IMR-90 (cell line): ENCODE measurements at regions not wholly inside any gene's neighbourhood (a gene's known extent, or its start where the extent isn't known, plus 50 kb on each side); places are given as distances from the start of the nearest gene placed in this dataset.

Experiments
- ATAC-seq: fragments of 200-7000 bp; cut with Tn5 transposase; 2 replicates; pipeline ENCODE4 v1.9.1; 2020; ENCODE audit warnings: low read depth, mild to moderate bottlenecking, moderate library complexity
- BruUV-seq: library from RNA; stranded (reverse); fragments of 400-500 nt; replicated peaks from 2 replicates; lab custom pipeline; 2021; lab: Mats Ljungman, UMichigan
- CTCF ChIA-PET: fragments of 300-600 bp; formaldehyde crosslinking; extraction: SDS; loops from one replicate; lab custom pipeline; 2021; ENCODE audit warnings: antibody characterized with exemption; lab: Yijun Ruan, JAX
- POLR2A ChIA-PET: fragments of 300-600 bp; sonication (Branson Sonifier 250); formaldehyde crosslinking; loops from one replicate; lab custom pipeline; 2022; ENCODE audit warnings: antibody characterized with exemption; ENCODE audit not compliant: unreplicated experiment; lab: Charles Lee
- DNase-seq: peaks from one replicate; pipeline ENCODE4 v3.0.0; 2013
- H2AFZ ChIP-seq: replicated peaks from 2 replicates; pipeline ENCODE3; 2013; ENCODE audit warnings: low read length, mild to moderate bottlenecking; ENCODE audit not compliant: poor library complexity
- H2AK5ac ChIP-seq: 2 replicates; pipeline ENCODE4 v1.6.1; 2013; ENCODE audit warnings: low read depth, low read length, inconsistent platforms
- H2AK9ac ChIP-seq: replicated peaks from 2 replicates; pipeline ENCODE3; 2013; ENCODE audit warnings: mild to moderate bottlenecking, low read depth, low read length, moderate library complexity; ENCODE audit not compliant: poor library complexity
- H2BK120ac ChIP-seq: 2 replicates; pipeline ENCODE4 v1.6.1; 2013; ENCODE audit warnings: low read depth, low read length, inconsistent platforms
- H2BK15ac ChIP-seq: 3 replicates; pipeline ENCODE4 v1.6.1; 2013; ENCODE audit warnings: low read depth, low read length, inconsistent platforms
- H2BK20ac ChIP-seq: 2 replicates; pipeline ENCODE4 v1.6.1; 2013; ENCODE audit warnings: low read depth, mild to moderate bottlenecking, inconsistent platforms, low read length, moderate library complexity
- H2BK5ac ChIP-seq: 2 replicates; pipeline ENCODE4 v1.6.1; 2013; ENCODE audit warnings: mild to moderate bottlenecking, low read depth, low read length, inconsistent platforms; ENCODE audit not compliant: poor library complexity, severe bottlenecking
- H3K14ac ChIP-seq: replicated peaks from 2 replicates; pipeline ENCODE4 v1.6.1; 2013; ENCODE audit warnings: low read depth, low read length, inconsistent platforms
- H3K18ac ChIP-seq: 2 replicates; pipeline ENCODE4 v1.6.1; 2013; ENCODE audit warnings: low read depth, low read length, control low read depth
- H3K23ac ChIP-seq: 2 replicates; pipeline ENCODE4 v1.6.1; 2013; ENCODE audit warnings: low read depth, low read length, inconsistent platforms
- H3K27ac ChIP-seq: 2 replicates; pipeline ENCODE4 v1.5.1; 2013; ENCODE audit warnings: mild to moderate bottlenecking, control low read depth, low read length; ENCODE audit not compliant: insufficient read depth
- H3K27me3 ChIP-seq: 2 replicates; pipeline ENCODE4 v1.6.1; 2013; ENCODE audit warnings: low read length; ENCODE audit not compliant: control insufficient read depth, insufficient read depth
- H3K36me3 ChIP-seq: 2 replicates; pipeline ENCODE4 v1.6.1; 2013; ENCODE audit warnings: low read length, mixed read lengths; ENCODE audit not compliant: control insufficient read depth, insufficient read depth
- H3K4ac ChIP-seq: 2 replicates; pipeline ENCODE4 v1.6.1; 2013; ENCODE audit warnings: low read depth, low read length, inconsistent platforms
- H3K4me1 ChIP-seq: 2 replicates; pipeline ENCODE4 v1.6.1; 2013; ENCODE audit warnings: low read length, mixed read lengths; ENCODE audit not compliant: control insufficient read depth, insufficient read depth
- H3K4me2 ChIP-seq: 2 replicates; pipeline ENCODE4 v1.6.1; 2013; ENCODE audit warnings: low read depth, mild to moderate bottlenecking, control low read depth, low read length, moderate library complexity
- H3K4me3 ChIP-seq: 2 replicates; pipeline ENCODE4 v1.5.1; 2013; ENCODE audit warnings: low read depth, mild to moderate bottlenecking, control low read depth, low read length, moderate library complexity; ENCODE audit not compliant: insufficient read depth
- H3K56ac ChIP-seq: 2 replicates; pipeline ENCODE4 v1.6.1; 2013; ENCODE audit warnings: low read length, inconsistent platforms; ENCODE audit not compliant: insufficient read depth; ENCODE audit errors: extremely low read depth
- H3K79me1 ChIP-seq, 2 experiments: 2 replicates each; pipeline ENCODE4 v1.6.1; 2013; ENCODE audit warnings: low read length in 2 of 2, inconsistent platforms in 1 of 2, low read depth in 1 of 2
- H3K9ac ChIP-seq: 2 replicates; pipeline ENCODE4 v1.6.1; 2013; ENCODE audit warnings: low read depth, low read length, control low read depth
- H3K9me1 ChIP-seq: 2 replicates; pipeline ENCODE4 v1.6.1; 2013; ENCODE audit warnings: low read length, inconsistent platforms; ENCODE audit not compliant: insufficient read depth
- H3K9me3 ChIP-seq: 2 replicates; pipeline ENCODE4 v1.6.1; 2013; ENCODE audit warnings: low read length; ENCODE audit not compliant: control insufficient read depth, insufficient read depth
- H4K20me1 ChIP-seq: 2 replicates; pipeline ENCODE4 v1.6.1; 2013; ENCODE audit warnings: low read length, inconsistent platforms; ENCODE audit not compliant: insufficient read depth
- H4K5ac ChIP-seq: 2 replicates; pipeline ENCODE4 v1.6.1; 2013; ENCODE audit warnings: mild to moderate bottlenecking, low read depth, low read length, control low read depth
- H4K8ac ChIP-seq, 2 experiments: 2 replicates each; pipeline ENCODE4 v1.6.1; 2013; ENCODE audit warnings: low read depth in 2 of 2, low read length in 2 of 2, control low read depth in 1 of 2, inconsistent platforms in 1 of 2
- H4K91ac ChIP-seq: 2 replicates; pipeline ENCODE4 v1.6.1; 2013; ENCODE audit warnings: low read depth, low read length, inconsistent platforms; ENCODE audit not compliant: insufficient read depth
- BHLHE40 ChIP-seq: fragments of 150-350 bp; IDR thresholded peaks from 2 replicates; pipeline ENCODE4 v1.6.1; 2016; ENCODE audit warnings: mild to moderate bottlenecking, low read depth, low read length
- CEBPB ChIP-seq: IDR thresholded peaks from 2 replicates; pipeline ENCODE4 v1.6.1; 2012; ENCODE audit warnings: low read depth, low read length, improper control_type of control experiment
- CHD1 ChIP-seq: IDR thresholded peaks from 2 replicates; pipeline ENCODE4 v1.6.1; 2012; ENCODE audit warnings: low read depth, low read length, improper control_type of control experiment
- CTCF ChIP-seq: conservative IDR thresholded peaks from 2 replicates; pipeline ENCODE4 v1.5.1; 2012; ENCODE audit warnings: mild to moderate bottlenecking, low read depth, low read length, improper control_type of control experiment
- FOS ChIP-seq: fragments of 150-350 bp; IDR thresholded peaks from 2 replicates; pipeline ENCODE4 v1.6.1; 2016; ENCODE audit warnings: low read depth, low read length
- MAFK ChIP-seq: IDR thresholded peaks from 2 replicates; pipeline ENCODE4 v1.6.1; 2012; ENCODE audit warnings: low read depth, low read length, improper control_type of control experiment
- MXI1 ChIP-seq: IDR thresholded peaks from 2 replicates; pipeline ENCODE4 v1.6.1; 2012; ENCODE audit warnings: low read depth, mild to moderate bottlenecking, low read length, moderate library complexity, borderline replicate concordance
- NFE2L2 ChIP-seq: fragments of 150-350 bp; IDR thresholded peaks from 2 replicates; pipeline ENCODE4 v1.6.1; 2016; ENCODE audit warnings: low read depth, mild to moderate bottlenecking, low read length
- POLR2A ChIP-seq: IDR thresholded peaks from 2 replicates; pipeline ENCODE4 v1.6.1; 2012; ENCODE audit warnings: mild to moderate bottlenecking, low read depth, low read length
- RAD21 ChIP-seq: IDR thresholded peaks from 2 replicates; pipeline ENCODE4 v1.6.1; 2012; ENCODE audit warnings: low read length, improper control_type of control experiment
- RCOR1 ChIP-seq: IDR thresholded peaks from 2 replicates; pipeline ENCODE4 v1.6.1; 2012; ENCODE audit warnings: mild to moderate bottlenecking, low read length, improper control_type of control experiment; ENCODE audit not compliant: insufficient replicate concordance
- RFX5 ChIP-seq: IDR thresholded peaks from 2 replicates; pipeline ENCODE4 v1.8.0; 2012; ENCODE audit warnings: low read depth, mild to moderate bottlenecking, low read length, moderate library complexity
- SMC3 ChIP-seq: fragments of 150-350 bp; IDR thresholded peaks from 2 replicates; pipeline ENCODE4 v1.6.1; 2016; ENCODE audit warnings: low read depth, mild to moderate bottlenecking, antibody characterized with exemption, low read length, moderate library complexity
- WGBS, 2 experiments: methylation state at CpG; one replicate each; pipeline versions ENCODE4 v1.1.5 to v1.1.7; 2013; ENCODE audit warnings: missing lambda C conversion rate in 2 of 2; ENCODE audit not compliant: insufficient read length in 1 of 2; ENCODE audit errors: extremely low coverage in 2 of 2; 5-methylcytosine and 5-hydroxymethylcytosine counted together
- dilution Hi-C: fragments of 300-500 bp; cut with HindIII; formaldehyde crosslinking; loops from one replicate; pipeline ENCODE4 v1.14.3; 2018; ENCODE audit warnings: low sequenced_read_pairs; ENCODE audit not compliant: unreplicated experiment
- in situ Hi-C: fragments of 300-500 bp; cut with MboI; formaldehyde crosslinking; loops from 3 replicates; pipeline ENCODE4 v1.14.3; 2019; ENCODE audit warnings: low sequenced_read_pairs, inconsistent platforms, mixed read lengths
- intact Hi-C: fragments of 100-400 bp; cut with micrococcal nuclease; formaldehyde crosslinking; loops from 2 replicates; pipeline ENCODE4 v1.10.0; 2022
- TF ChIP-seq, protein P1 (sequence below): fragments of 150-350 bp; IDR thresholded peaks from 2 replicates; pipeline ENCODE4 v1.6.1; 2016; ENCODE audit warnings: low read depth, mild to moderate bottlenecking, low read length, moderate library complexity, borderline replicate concordance
- TF ChIP-seq, protein P2 (sequence below): fragments of 150-350 bp; IDR thresholded peaks from 2 replicates; pipeline ENCODE4 v1.6.1; 2017; ENCODE audit warnings: mild to moderate bottlenecking, antibody characterized with exemption, low read length, low read depth

- Histone ChIP-seq H3K36me3 (no peaks in the 10 kb centered on the region), H3K4me3 (no peak overlapping the region), H3K4ac (no peak overlapping the region), H3K27ac (no peak overlapping the region), H4K91ac (no peak overlapping the region), H3K9me3 (no peaks in the 10 kb centered on the region), H4K8ac (no peak overlapping the region), H3K9ac (no peak overlapping the region), H3K14ac (no peak overlapping the region), H2BK20ac (no peak overlapping the region), H3K4me1 (no peaks in the 10 kb centered on the region), H2AK5ac (no peak overlapping the region), H4K20me1 (no peaks in the 10 kb centered on the region), H3K4me2 (no peak overlapping the region), H2BK15ac (no peak overlapping the region), H3K79me1 (no peaks in the 10 kb centered on the region), H2AK9ac (no peak overlapping the region), H3K9me1 (no peaks in the 10 kb centered on the region), H2BK120ac (no peak overlapping the region), H3K18ac (no peak overlapping the region), H3K23ac (no peak overlapping the region), H3K27me3 (peaks cover under 1% of the 10 kb centered on the region; the same call in 1 of the 2 replicates), H3K56ac (no peak overlapping the region), H2BK5ac (no peak overlapping the region), H2AFZ (no peak overlapping the region), H4K5ac (no peak overlapping the region)
- in situ Hi-C loops (no loop called here), intact Hi-C loops (no loop called here), dilution Hi-C loops (no loop called here)
- POLR2A ChIA-PET: no interaction called here
- BruUV-seq: no TSS peak
- no peak for ATAC-seq
- TF ChIP-seq RFX5 (no peak), MAFK (no peak), CTCF (no peak), POLR2A (no peak), NFE2L2 (no peak), RAD21 (no peak), CHD1 (no peak), CEBPB (no peak), BHLHE40 (no peak), MXI1 (no peak), SMC3 (no peak), RCOR1 (no peak), FOS (no peak)
- TF ChIP-seq, protein P1, sequence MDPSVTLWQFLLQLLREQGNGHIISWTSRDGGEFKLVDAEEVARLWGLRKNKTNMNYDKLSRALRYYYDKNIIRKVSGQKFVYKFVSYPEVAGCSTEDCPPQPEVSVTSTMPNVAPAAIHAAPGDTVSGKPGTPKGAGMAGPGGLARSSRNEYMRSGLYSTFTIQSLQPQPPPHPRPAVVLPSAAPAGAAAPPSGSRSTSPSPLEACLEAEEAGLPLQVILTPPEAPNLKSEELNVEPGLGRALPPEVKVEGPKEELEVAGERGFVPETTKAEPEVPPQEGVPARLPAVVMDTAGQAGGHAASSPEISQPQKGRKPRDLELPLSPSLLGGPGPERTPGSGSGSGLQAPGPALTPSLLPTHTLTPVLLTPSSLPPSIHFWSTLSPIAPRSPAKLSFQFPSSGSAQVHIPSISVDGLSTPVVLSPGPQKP: no peak
- TF ChIP-seq, protein P2, sequence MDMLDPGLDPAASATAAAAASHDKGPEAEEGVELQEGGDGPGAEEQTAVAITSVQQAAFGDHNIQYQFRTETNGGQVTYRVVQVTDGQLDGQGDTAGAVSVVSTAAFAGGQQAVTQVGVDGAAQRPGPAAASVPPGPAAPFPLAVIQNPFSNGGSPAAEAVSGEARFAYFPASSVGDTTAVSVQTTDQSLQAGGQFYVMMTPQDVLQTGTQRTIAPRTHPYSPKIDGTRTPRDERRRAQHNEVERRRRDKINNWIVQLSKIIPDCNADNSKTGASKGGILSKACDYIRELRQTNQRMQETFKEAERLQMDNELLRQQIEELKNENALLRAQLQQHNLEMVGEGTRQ: no peak
- peak; percentile 20 for DNase-seq
- WGBS, 2 experiments: no CpG with 5 or more reads among the region's 5 CpGs
- CTCF ChIA-PET: no interaction called here
These were observed 138.0 kb downstream of the PIK3R1 start for GRCh38 chr5:68353605-68354004.
